GM19035 (cell line): ENCODE measurements at regions not wholly inside any gene's neighbourhood (a gene's known extent, or its start where the extent isn't known, plus 50 kb on each side); places are given as distances from the start of the nearest gene placed in this dataset.
"Not testable (repeated sequence)": the region's sequence is repeated elsewhere in the genome, so short reads cannot be mapped to it uniquely, and the experiment has no call there.

Experiments
- ATAC-seq: cut with Tn5 transposase; IDR thresholded peaks from one replicate; pipeline ENCODE4 v1.9.1; 2021; ENCODE audit not compliant: unreplicated experiment

- no peak for ATAC-seq
Observed at GRCh38 chr4:127521463-127521862, 111.3 kb upstream of the INTU start.

- ATAC-seq, result no peak
Observed at GRCh38 chr4:127523369-127523768, 109.4 kb upstream of the INTU start.

- ATAC-seq, result no peak
Observed at GRCh38 chr4:127525608-127526007, 107.1 kb upstream of the INTU start.

GRCh38 chr4:127528302-127528701 is 104.5 kb upstream of the INTU start:
- no peak for ATAC-seq

GRCh38 chr4:127529879-127530278 is 102.9 kb upstream of the INTU start:
- ATAC-seq, result not testable (repeated sequence)

GRCh38 chr4:127533028-127533700 is 99.6 kb upstream of the INTU start:
- no peak for ATAC-seq

- ATAC-seq, result no peak
Observed at GRCh38 chr4:127534041-127534825, 98.5 kb upstream of the INTU start.

GRCh38 chr4:127538016-127538415 is 94.7 kb upstream of the INTU start:
- no peak for ATAC-seq

GRCh38 chr4:127540497-127541025 is 92.2 kb upstream of the INTU start:
- ATAC-seq, result no peak

GRCh38 chr4:127545271-127545670 is 87.5 kb upstream of the INTU start:
- no peak for ATAC-seq

- ATAC-seq, result no peak
Observed at GRCh38 chr4:127548990-127549925, 83.5 kb upstream of the INTU start.

GRCh38 chr4:127555106-127555505 is 77.7 kb upstream of the INTU start:
- no peak for ATAC-seq

- ATAC-seq, result no peak
Observed at GRCh38 chr4:127558088-127558487, 74.7 kb upstream of the INTU start.

- no peak for ATAC-seq
Observed at GRCh38 chr4:127558489-127559407, 74.0 kb upstream of the INTU start.

- ATAC-seq, result no peak
Observed at GRCh38 chr4:127559981-127560380, 72.8 kb upstream of the INTU start.

GRCh38 chr4:127560755-127561154 is 72.0 kb upstream of the INTU start:
- no peak for ATAC-seq

GRCh38 chr4:127574643-127575042 is 58.1 kb upstream of the INTU start:
- no peak for ATAC-seq

GRCh38 chr4:127575888-127576287 is 56.9 kb upstream of the INTU start:
- ATAC-seq, result no peak

- ATAC-seq, result no peak
Observed at GRCh38 chr4:127578491-127578890, 54.3 kb upstream of the INTU start.

- ATAC-seq, result no peak
Observed at GRCh38 chr4:127578967-127579366, 53.8 kb upstream of the INTU start.
